Transverse colon (tissue), 4 donors: ENCODE measurements at regions not wholly inside any gene's neighbourhood (a gene's known extent, or its start where the extent isn't known, plus 50 kb on each side); places are given as distances from the start of the nearest gene placed in this dataset.

ENCODE experiments used
- DNase-seq: peaks from one replicate; pipeline ENCODE4 v3.0.0-alpha.2; 2019
- H3K27ac ChIP-seq, 4 donors: fragments of 200-600 bp; sonication (generic); 2 replicates each; pipeline ENCODE4 v1.5.1; 2016 to 2018; ENCODE audit warnings: inconsistent platforms in 4 of 4
- H3K27me3 ChIP-seq: fragments of 200-600 bp; sonication (generic); 2 replicates; pipeline ENCODE4 v1.5.1; 2017; ENCODE audit warnings: inconsistent platforms
- H3K36me3 ChIP-seq, 4 donors: fragments of 200-600 bp; sonication (generic); 2 replicates each; pipeline ENCODE4 v1.5.1; 2017 to 2019; ENCODE audit warnings: inconsistent platforms in 4 of 4
- H3K4me1 ChIP-seq, 4 donors: fragments of 200-600 bp; sonication (generic); 2 replicates each; pipeline ENCODE4 v1.5.1; 2017 to 2020; ENCODE audit warnings: inconsistent platforms in 4 of 4
- H3K4me3 ChIP-seq, 4 donors: fragments of 200-600 bp; sonication (generic); 1 replicate in 1 of 4; 2 replicates in 3 of 4; pipeline versions ENCODE4 v1.5.1 to v1.6.1; 2017 to 2019; ENCODE audit warnings: inconsistent platforms in 4 of 4
- H3K9me3 ChIP-seq, 2 donors: fragments of 200-600 bp; sonication (generic); 2 replicates each; pipeline ENCODE4 v1.5.1; 2017 to 2019; ENCODE audit warnings: inconsistent platforms in 2 of 2
- EP300 ChIP-seq: sonication (generic); formaldehyde crosslinking; IDR thresholded peaks from one replicate; pipeline ENCODE4 v1.6.1; 2017; ENCODE audit warnings: antibody characterized with exemption, low read depth
- POLR2A ChIP-seq: fragments of 450-650 bp; IDR thresholded peaks from one replicate; pipeline ENCODE4 v1.6.1; 2016; ENCODE audit warnings: antibody characterized with exemption, mild to moderate bottlenecking, moderate library complexity
- POLR2AphosphoS5 ChIP-seq, 3 donors: sonication (generic); formaldehyde crosslinking; IDR thresholded peaks; one replicate each; pipeline ENCODE4 v1.6.1; 2016; ENCODE audit warnings: antibody characterized with exemption in 3 of 3
- WGBS, 2 donors: methylation state at CpG; one replicate each; pipeline ENCODE4 v1.1.5; 2018; ENCODE audit warnings: low coverage in 1 of 2; 5-methylcytosine and 5-hydroxymethylcytosine counted together
- in situ Hi-C, 4 donors: fragments of 200-750 bp; cut with MboI; loops; one replicate each; pipeline versions ENCODE4 v1.15.0 to v1.15.1; 2017; ENCODE audit warnings: low sequenced_read_pairs in 3 of 4, low pct_ligation_motif_present in 1 of 4, low pct_unique_long_range_greater_than_20kb in 1 of 4
- intact Hi-C: fragments of 100-400 bp; cut with DNase I; formaldehyde crosslinking; loops from one replicate; pipeline ENCODE4 v1.15.1; 2023; ENCODE audit warnings: low total_unique reads
- TF ChIP-seq, protein P1 (sequence below), 5 experiments: fragments of 200-600 bp in 3 of 5; fragments of 450-650 bp in 2 of 5; sonication (generic) in 3 of 5; IDR thresholded peaks; 1 replicate in 2 of 5; 2 replicates in 3 of 5; pipeline ENCODE4 v1.5.1; 2016 to 2017; ENCODE audit warnings: antibody characterized with exemption in 5 of 5, inconsistent platforms in 3 of 5, mild to moderate bottlenecking in 2 of 5, moderate library complexity in 1 of 5

DNA sequence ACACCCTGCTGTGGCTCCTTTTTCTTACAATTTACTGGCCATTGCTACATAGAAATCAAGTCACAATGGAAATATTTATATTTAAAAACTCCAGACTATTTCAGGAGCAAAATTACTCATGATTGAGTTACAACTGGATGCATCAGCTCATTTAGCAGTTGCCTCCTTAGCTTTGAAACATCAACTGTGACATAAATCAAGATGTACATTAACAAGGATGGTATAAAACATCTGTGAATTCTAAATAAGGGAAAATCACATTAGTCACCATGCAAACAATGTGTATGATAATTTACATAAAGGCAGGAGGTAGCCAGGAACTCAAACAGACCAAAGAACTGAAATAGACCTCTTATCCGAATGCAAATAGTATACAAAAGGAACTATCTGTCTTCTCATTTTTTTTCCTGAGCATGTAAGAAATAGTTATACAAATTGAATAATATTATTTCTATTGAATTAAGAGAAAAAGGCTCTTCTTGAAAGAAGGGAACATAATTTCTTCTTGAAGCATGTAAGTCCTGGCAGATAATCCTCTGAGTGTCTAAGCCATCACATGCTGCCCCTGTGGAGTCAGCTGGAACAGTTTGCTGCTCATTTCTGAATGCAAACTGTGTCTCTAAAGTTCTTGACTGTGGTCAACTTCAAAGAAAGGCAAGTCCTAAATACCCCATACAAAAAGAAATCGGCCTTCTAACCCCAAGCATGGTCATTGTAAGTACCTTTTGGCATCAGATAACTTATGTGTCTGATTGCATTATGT is 151.2 kb downstream of the NAA11 start:
- WGBS, 2 donors, result 55 to 61% methylated on average over 2 of the region's 2 CpGs
- no peak overlapping the region for H3K27ac ChIP-seq
- H3K27me3 ChIP-seq, result no peaks in the 10 kb centered on the region
- no peak overlapping the region for H3K4me3 ChIP-seq
- TF ChIP-seq POLR2A, result no peak
- TF ChIP-seq, protein P1, sequence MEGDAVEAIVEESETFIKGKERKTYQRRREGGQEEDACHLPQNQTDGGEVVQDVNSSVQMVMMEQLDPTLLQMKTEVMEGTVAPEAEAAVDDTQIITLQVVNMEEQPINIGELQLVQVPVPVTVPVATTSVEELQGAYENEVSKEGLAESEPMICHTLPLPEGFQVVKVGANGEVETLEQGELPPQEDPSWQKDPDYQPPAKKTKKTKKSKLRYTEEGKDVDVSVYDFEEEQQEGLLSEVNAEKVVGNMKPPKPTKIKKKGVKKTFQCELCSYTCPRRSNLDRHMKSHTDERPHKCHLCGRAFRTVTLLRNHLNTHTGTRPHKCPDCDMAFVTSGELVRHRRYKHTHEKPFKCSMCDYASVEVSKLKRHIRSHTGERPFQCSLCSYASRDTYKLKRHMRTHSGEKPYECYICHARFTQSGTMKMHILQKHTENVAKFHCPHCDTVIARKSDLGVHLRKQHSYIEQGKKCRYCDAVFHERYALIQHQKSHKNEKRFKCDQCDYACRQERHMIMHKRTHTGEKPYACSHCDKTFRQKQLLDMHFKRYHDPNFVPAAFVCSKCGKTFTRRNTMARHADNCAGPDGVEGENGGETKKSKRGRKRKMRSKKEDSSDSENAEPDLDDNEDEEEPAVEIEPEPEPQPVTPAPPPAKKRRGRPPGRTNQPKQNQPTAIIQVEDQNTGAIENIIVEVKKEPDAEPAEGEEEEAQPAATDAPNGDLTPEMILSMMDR (IDR thresholded peaks at IDR 0.05), result no peak
- TF ChIP-seq EP300, result no peak
- TF ChIP-seq POLR2AphosphoS5 (IDR thresholded peaks at IDR 0.05), result no peak
- no peaks in the 10 kb centered on the region for H3K9me3 ChIP-seq
- no peak for DNase-seq
- intact Hi-C loops, result loop anchor here (5.0 kb wide), 1 partner anchor 92 kb away; no protein-coding TSS in a partner anchor
- H3K4me1 ChIP-seq, result peaks cover 0 to 5% (median 2%) of the 10 kb centered on the region in 4 donors
- in situ Hi-C loops, result no loop called here
- no peaks in the 10 kb centered on the region for H3K36me3 ChIP-seq

DNA sequence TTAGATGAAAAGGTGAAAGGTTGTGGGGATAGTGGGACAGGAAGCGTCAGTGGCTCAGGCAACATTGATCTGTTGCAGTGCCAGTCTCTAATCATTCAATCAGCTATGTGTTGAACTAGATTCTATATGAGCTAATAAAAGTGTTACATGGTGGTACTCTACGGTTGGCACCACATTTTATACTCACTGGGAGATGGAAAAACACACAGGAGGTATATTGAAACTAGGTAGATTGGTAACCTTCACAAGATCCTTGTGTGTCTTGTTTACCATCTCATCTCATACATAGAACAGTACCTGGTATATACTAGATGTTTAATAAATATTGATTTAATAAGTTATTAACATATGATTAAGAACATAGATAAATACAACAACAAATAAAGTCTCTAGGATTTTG is 152.7 kb downstream of the NAA11 start:
- TF ChIP-seq POLR2A (no peak), EP300 (no peak), POLR2AphosphoS5 (IDR thresholded peaks at IDR 0.05) (no peak)
- TF ChIP-seq, protein P1 (IDR thresholded peaks at IDR 0.05), result no peak
- Histone ChIP-seq H3K36me3 (no peaks in the 10 kb centered on the region), H3K4me1 (no peaks in the 10 kb centered on the region), H3K27me3 (no peaks in the 10 kb centered on the region), H3K9me3 (no peaks in the 10 kb centered on the region), H3K27ac (no peak overlapping the region), H3K4me3 (no peak overlapping the region)
- no peak for DNase-seq
- in situ Hi-C loops (no loop called here), intact Hi-C loops (no loop called here)
- WGBS, 2 donors, result 74 to 88% methylated on average over 2 of the region's 2 CpGs

DNA sequence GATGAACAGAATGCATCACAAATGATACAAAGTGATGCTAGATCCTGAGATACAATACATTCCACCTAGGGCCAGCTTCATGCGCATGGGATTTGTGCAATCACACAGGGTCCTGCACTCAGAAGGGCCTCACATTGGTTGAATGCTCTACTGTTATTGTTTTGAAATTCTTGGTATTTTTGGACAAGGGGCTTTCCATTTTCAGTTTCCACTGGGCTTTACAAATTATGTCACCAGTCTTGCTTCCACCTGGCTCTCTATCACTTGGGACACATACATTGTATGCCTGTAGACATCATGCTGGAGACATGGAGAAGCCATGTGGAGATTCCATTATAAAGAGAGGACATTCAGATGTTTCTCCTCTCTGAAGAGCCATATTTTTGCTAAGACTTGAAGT is 155.8 kb downstream of the NAA11 start:
- in situ Hi-C loops, result no loop called here
- H3K36me3 ChIP-seq, result no peaks in the 10 kb centered on the region
- DNase-seq, result no peak
- H3K4me3 ChIP-seq, result no peak overlapping the region
- WGBS, 2 donors, result 95 to 100% methylated on average over 1 of the region's 1 CpG
- H3K9me3 ChIP-seq, result no peaks in the 10 kb centered on the region
- intact Hi-C loops, result no loop called here
- no peak for TF ChIP-seq POLR2A
- TF ChIP-seq EP300, result no peak
- no peak for TF ChIP-seq POLR2AphosphoS5 (IDR thresholded peaks at IDR 0.05)
- TF ChIP-seq, protein P1 (IDR thresholded peaks at IDR 0.05), result no peak
- H3K27me3 ChIP-seq, result no peaks in the 10 kb centered on the region
- no peak overlapping the region for H3K27ac ChIP-seq
- no peaks in the 10 kb centered on the region for H3K4me1 ChIP-seq

GRCh38 chr4:79164907-79165610 is 160.8 kb downstream of the NAA11 start:
- DNase-seq, result no peak
- no peaks in the 10 kb centered on the region for H3K36me3 ChIP-seq
- no peaks in the 10 kb centered on the region for H3K9me3 ChIP-seq
- no peaks in the 10 kb centered on the region for H3K27me3 ChIP-seq
- WGBS, 2 donors, result 79 to 81% methylated on average over 4 of the region's 4 CpGs
- in situ Hi-C loops (no loop called here), intact Hi-C loops (no loop called here)
- H3K4me3 ChIP-seq, result no peak overlapping the region
- H3K27ac ChIP-seq, result no peak overlapping the region
- TF ChIP-seq EP300 (no peak), POLR2A (no peak), POLR2AphosphoS5 (IDR thresholded peaks at IDR 0.05) (no peak)
- TF ChIP-seq, protein P1 (IDR thresholded peaks at IDR 0.05), result no peak
- no peaks in the 10 kb centered on the region for H3K4me1 ChIP-seq
